ENCODE measurements at regions not wholly inside any gene's neighbourhood (a gene's known extent, or its start where the extent isn't known, plus 50 kb on each side); places are given as distances from the start of the nearest gene placed in this dataset.
A peak's percentile ranks its signal among the peaks of the same experiment; 100 is the strongest.

- no peak overlapping the region for H3K4me3 ChIP-seq
- peak; percentile 26 for DNase-seq
- intact Hi-C loops (cut with DNase I): no loop called here
- no peaks in the 10 kb centered on the region for H3K27me3 ChIP-seq
- ATAC-seq: no peak
- H3K9me3 ChIP-seq: no peaks in the 10 kb centered on the region
- H3K4me1 ChIP-seq: no peaks in the 10 kb centered on the region
- no peak overlapping the region for H3K27ac ChIP-seq
- H3K36me3 ChIP-seq: no peaks in the 10 kb centered on the region
- TF ChIP-seq CTCF (IDR thresholded peaks at IDR 0.05): no peak
Measured at GRCh38 chr10:43930243-43930642, 281.6 kb upstream of the ZNF32 start.

- intact Hi-C loops (cut with DNase I): no loop called here
- no peaks in the 10 kb centered on the region for H3K4me1 ChIP-seq
- H3K27ac ChIP-seq: no peak overlapping the region
- no peaks in the 10 kb centered on the region for H3K9me3 ChIP-seq
- TF ChIP-seq CTCF (IDR thresholded peaks at IDR 0.05): no peak
- H3K36me3 ChIP-seq: no peaks in the 10 kb centered on the region
- no peaks in the 10 kb centered on the region for H3K27me3 ChIP-seq
- DNase-seq: peak; percentile 27
- no peak overlapping the region for H3K4me3 ChIP-seq
- ATAC-seq: no peak
Measured at GRCh38 chr10:43929122-43929521, 280.4 kb upstream of the ZNF32 start.

GRCh38 chr10:43928425-43928968, 279.8 kb upstream of the ZNF32 start:
- Histone ChIP-seq H3K9me3 (no peaks in the 10 kb centered on the region), H3K4me1 (no peaks in the 10 kb centered on the region), H3K4me3 (no peak overlapping the region), H3K27ac (no peak overlapping the region), H3K36me3 (no peaks in the 10 kb centered on the region), H3K27me3 (no peaks in the 10 kb centered on the region)
- DNase-seq (no peak), ATAC-seq (no peak)
- intact Hi-C loops (cut with DNase I): no loop called here
- TF ChIP-seq CTCF (IDR thresholded peaks at IDR 0.05): no peak

GRCh38 chr10:43926875-43927406, 278.3 kb upstream of the ZNF32 start:
- Histone ChIP-seq H3K4me1 (no peaks in the 10 kb centered on the region), H3K9me3 (no peaks in the 10 kb centered on the region), H3K36me3 (no peaks in the 10 kb centered on the region), H3K27ac (no peak overlapping the region), H3K27me3 (no peaks in the 10 kb centered on the region), H3K4me3 (no peak overlapping the region)
- ATAC-seq (no peak), DNase-seq (peak; percentile 55)
- no peak for TF ChIP-seq CTCF (IDR thresholded peaks at IDR 0.05)
- intact Hi-C loops (cut with DNase I): no loop called here

GRCh38 chr10:43926371-43926770, 277.7 kb upstream of the ZNF32 start:
- Histone ChIP-seq H3K36me3 (no peaks in the 10 kb centered on the region), H3K27ac (no peak overlapping the region), H3K4me1 (no peaks in the 10 kb centered on the region), H3K9me3 (no peaks in the 10 kb centered on the region), H3K4me3 (no peak overlapping the region), H3K27me3 (no peaks in the 10 kb centered on the region)
- TF ChIP-seq CTCF (IDR thresholded peaks at IDR 0.05): no peak
- intact Hi-C loops (cut with DNase I): no loop called here
- no peak for DNase-seq
- no peak for ATAC-seq

GRCh38 chr10:43925793-43926192, 277.1 kb upstream of the ZNF32 start:
- no peak for TF ChIP-seq CTCF (IDR thresholded peaks at IDR 0.05)
- no peak overlapping the region for H3K27ac ChIP-seq
- ATAC-seq (no peak), DNase-seq (peak; percentile 38)
- no peaks in the 10 kb centered on the region for H3K27me3 ChIP-seq
- H3K4me1 ChIP-seq: no peaks in the 10 kb centered on the region
- H3K4me3 ChIP-seq: no peak overlapping the region
- no peaks in the 10 kb centered on the region for H3K36me3 ChIP-seq
- H3K9me3 ChIP-seq: no peaks in the 10 kb centered on the region
- intact Hi-C loops (cut with DNase I): no loop called here
